HG02798 (cell line): ENCODE measurements at regions not wholly inside any gene's neighbourhood (a gene's known extent, or its start where the extent isn't known, plus 50 kb on each side); places are given as distances from the start of the nearest gene placed in this dataset.

ENCODE experiments used
- ATAC-seq: cut with Tn5 transposase; IDR thresholded peaks from one replicate; pipeline ENCODE4 v1.9.1; 2021; ENCODE audit warnings: mild to moderate bottlenecking; ENCODE audit not compliant: unreplicated experiment, poor library complexity

DNA sequence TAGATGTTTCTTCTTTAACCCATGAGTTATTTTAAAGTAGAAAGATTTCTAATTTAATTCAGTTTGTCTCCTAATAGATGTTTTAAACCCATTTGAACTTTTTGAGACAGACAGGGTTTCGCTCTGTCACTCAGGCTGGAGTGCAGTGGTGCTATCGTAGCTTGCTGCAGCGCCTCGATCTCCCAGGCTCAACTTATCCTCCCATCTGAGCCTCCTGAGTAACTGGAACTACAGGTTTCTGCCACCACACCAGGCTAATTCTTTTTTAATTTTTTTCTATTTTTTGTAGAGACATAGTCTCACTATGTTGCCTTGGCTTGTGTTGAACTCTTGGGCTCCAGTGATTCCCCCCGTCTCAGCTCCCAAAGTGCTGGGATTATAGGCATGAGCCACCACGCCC is 53.0 kb upstream of the RAB18 start:
- no peak for ATAC-seq

GRCh38 chr10:27450225-27450624 is 53.9 kb upstream of the RAB18 start:
- ATAC-seq = no peak

GRCh38 chr10:27449571-27449970 is 54.5 kb upstream of the RAB18 start:
- ATAC-seq = no peak

DNA sequence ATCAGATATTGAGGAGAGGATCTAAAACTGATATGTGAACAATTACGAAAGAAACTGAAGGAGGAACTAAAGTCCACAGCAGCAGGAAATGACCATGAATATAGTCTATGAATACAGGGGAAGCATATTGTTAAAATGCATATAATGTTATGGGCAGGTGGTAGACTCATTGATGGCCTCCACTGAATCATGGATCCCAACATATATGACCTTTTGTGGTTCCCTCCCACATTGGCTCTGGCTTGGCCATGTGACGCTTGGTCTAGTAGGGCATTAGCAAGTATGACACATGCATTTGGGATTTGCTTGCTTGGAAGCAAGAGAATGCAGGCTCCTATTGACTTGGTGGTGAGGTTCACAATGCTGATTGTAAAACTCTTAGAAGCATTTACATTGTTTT is 55.2 kb upstream of the RAB18 start:
- ATAC-seq = no peak

GRCh38 chr10:27447540-27447939 is 56.6 kb upstream of the RAB18 start:
- ATAC-seq = no peak

DNA sequence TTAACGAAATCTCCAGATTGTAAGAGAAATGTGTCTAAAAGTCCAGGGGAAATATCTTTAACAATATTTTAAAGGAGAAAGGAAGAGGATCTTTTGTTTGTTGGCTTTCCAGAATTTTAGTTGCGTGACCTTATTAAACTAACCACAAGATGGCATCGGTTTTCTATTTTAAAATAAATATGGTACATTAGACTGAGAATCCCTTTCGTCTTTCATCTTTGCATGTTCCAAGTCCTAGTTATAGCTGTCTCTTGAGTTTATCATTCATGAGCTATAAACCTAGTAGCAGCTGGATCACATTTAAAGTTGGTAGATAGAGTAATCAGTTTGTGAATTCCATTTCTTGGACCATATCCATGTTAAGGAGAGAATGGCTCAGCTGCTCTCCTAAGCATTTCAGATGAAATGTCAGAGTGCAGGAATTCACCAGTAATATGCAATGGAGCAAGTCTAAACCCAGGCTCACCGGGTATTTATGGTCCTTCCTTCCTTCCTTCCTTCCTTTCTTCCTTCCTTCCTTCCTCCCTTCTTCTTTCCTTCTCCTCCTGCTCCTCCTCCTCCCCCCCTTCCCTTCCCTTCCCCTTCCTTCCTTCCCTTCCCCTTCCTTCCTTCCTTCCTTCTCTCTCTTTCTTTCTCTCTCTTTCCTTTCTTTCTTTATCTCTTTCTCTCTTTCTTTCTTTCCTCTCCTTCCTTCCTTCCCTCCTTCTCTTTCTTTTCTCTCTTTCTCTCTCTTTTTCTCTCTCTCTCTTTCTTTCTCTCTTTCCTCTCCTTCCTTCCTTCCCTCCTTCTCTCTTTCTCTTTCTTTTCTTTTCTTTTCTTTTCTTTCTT is 57.8 kb upstream of the RAB18 start:
- no peak for ATAC-seq

DNA sequence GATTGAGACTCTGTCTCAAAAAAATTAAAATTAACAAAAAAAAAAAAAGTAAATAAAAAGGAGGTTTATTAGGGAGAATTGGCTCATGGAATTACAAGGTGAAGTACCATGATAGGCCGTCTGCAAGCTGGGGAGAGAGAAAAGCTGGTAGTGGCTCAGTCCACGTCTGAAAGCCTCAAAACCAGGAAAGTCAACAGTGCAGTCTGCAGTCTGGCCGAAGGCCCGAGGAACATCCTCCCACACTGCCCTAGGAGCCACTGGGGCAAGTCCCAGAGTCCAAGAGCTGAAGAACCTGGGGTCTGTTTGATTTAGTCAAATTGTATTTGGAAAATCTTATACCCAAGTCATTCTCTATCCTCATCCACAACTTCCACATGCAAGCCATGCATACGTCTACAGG is 59.0 kb upstream of the RAB18 start:
- no peak for ATAC-seq

GRCh38 chr10:27440478-27440877 is 63.6 kb upstream of the RAB18 start:
- ATAC-seq = no peak

DNA sequence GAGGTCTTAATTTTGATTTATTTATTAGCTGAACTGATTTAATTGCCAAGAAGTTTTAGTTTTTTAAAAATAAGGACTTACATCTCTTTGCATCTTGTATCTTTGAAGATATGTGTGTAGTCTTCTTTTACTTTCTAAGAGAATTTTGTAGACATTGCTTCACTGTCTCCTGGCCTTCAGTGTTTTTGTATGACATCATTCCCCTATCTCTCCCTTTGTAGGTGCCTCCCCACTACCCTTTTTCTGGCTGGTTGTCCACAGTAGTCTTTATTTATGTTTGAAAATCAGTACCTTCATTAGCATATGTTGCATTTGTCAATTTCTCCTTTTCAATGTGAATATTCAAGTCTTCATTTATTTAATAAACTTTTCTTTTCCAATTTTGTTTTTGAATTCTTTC is 64.1 kb upstream of the RAB18 start:
- no peak for ATAC-seq

DNA sequence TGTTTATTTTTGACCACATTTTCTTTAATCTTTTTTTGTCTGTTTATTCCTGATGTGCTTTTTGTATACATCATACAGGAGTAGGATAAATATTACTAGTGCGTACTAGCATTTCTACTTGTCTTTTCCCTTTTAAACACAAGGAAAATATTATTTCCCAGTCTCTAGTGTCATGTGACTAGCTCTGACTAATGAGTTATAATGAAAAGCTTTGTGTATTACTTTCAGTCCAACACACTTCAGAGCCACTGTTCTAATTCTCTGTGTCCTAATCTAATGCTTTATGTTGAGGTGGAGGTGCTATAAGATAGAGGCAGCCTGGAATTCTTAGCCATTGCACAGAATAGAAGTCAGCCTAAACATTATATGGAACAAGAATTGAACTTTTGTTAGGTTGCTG is 65.0 kb upstream of the RAB18 start:
- ATAC-seq = no peak

DNA sequence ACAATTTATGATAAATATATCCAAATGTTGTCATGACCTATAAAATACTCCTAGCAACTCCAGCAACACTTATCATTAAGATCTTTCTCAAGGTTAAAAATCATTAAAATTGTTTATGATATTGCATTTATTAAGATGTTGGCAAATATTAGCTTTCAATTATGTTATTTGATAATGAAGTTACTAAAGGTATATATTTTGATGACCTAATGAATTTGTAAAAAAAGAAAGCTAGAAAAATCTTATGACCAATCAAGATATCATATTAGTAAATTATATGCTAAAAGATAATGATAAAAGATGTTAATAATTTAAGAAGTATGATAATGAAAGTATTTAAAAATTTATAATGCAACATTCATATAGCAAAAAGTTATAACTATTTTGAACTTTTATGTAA is 66.3 kb upstream of the RAB18 start:
- ATAC-seq = no peak

DNA sequence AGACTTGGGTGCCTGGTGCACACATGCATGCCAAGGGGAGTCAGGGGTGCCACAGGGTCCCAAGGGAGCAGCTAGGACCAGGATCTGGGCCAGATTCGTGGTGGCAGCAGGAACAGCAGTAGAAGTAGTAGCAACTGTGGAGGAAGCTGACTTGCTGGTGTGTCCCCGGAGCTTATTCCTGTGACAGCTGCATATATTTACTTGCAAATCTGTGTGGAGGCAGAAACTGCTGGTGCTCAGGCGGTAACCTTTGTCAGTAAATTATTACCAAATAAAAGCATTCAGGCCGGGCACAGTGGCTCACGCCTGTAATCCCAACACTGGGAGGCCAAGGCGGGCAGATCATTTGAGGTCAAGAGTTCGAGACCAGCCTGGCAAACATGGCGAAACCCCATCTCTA is 67.4 kb upstream of the RAB18 start:
- ATAC-seq = no peak

DNA sequence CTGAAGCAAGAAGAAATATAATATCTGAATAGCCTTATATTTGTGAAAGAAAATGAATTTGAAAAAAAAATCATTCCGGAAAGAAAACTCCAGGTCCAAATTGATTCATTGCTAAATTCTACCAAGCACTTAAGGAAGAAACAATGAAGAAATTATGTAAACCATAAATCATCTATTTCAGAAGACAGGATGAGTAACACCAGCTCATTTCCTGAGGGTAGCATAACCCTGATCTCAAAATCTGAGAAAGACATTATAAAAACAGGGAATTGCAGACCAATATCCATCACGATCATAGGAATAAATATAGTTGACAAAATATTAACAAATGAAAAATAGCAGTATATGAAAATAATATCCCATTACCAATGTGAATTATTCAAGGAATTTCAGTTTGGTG is 70.1 kb upstream of the RAB18 start:
- no peak for ATAC-seq

- no peak for ATAC-seq
These were observed 77.1 kb upstream of the RAB18 start for GRCh38 chr10:27426948-27427467.

DNA sequence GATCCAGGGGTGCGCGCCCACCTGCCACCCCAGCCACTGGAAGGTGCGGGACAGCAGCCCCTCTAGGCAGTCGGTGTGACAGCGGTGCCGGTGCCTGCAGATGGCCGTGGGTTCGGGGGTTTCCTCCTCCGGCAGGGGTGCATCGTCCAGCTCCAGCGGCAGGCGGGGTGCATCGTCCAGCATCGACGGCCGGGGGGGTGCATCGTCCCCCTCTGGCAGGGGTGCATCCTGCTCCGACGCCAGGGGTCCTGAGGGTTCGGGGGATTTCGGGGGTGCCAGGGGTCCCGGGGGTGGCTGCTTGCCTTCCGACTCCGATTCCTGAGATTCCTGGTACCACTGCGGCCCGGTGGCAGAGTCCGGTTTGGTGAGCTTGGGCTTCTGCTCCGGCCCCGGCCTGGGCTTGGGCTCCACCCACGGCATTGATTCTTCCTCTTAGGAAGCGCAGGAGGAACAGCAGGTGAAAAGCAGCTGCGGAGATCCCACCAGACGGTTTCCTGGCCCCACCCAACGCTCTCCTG is 90.2 kb upstream of the RAB18 start:
- ATAC-seq = no peak

GRCh38 chr10:27413387-27413786 is 90.7 kb upstream of the RAB18 start:
- no peak for ATAC-seq

- ATAC-seq = no peak
These were observed 94.0 kb upstream of the RAB18 start for GRCh38 chr10:27410153-27410552.

DNA sequence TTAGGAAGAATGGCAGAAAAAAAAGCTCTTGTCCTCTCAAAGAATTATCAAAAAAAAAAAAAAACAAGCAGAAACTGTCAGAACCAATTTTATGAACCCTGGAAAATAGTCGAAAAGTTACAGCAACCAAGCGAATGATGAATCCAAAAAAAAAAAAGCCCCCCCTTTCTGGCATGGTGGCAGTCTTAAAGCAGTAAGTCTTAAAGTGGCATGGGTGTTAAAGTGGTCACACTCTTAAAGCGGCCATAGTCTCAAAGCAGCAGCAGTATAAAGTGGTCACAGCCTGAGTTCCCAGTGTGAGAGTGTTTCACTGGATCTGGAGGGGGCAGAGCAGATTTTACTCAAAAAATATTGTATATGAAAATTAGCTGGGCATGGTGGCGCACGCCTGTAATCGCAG is 96.8 kb upstream of the RAB18 start:
- ATAC-seq = no peak

GRCh38 chr10:27399871-27400270 is 104.2 kb upstream of the RAB18 start:
- ATAC-seq = no peak

GRCh38 chr10:27393961-27394360 is 110.1 kb upstream of the RAB18 start:
- no peak for ATAC-seq

DNA sequence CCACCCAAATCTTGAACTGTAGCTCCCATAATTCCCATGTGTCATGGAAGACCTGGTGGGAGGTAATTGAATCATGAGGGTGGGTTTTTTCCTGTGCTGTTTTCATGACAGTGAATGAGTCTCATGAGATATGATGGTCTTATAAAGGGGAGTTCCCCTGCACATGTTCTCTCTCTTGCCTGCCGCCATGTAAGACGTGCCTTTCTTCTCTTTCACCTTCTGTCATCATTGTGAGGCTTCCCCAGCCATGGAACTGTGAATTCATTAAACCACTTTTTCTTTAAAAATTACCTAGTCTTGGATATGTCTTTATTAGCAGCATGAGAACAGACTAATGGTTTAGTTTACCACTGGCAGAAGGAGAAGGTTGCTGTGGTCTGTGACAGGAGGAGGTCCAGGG is 111.5 kb upstream of the RAB18 start:
- ATAC-seq = no peak

DNA sequence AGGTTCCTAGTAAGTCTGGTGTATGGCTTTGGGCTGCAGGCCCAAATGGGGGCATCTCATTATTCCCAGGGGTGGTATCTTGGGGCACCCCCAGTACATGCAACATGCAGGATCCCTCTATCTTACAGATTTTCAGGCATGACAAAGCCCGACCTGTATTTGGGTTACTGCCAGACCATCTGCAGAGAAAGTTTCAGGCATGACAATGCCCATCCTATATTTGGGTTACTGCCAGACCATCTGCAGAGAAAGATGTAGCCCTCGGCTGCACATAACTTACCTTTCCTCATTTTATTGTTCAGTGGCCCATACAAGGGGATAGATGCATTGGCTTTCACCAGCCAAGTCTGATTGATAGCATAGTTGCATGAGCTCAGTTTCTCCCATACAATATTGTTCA is 112.2 kb upstream of the RAB18 start:
- no peak for ATAC-seq
